MM.1S (cell line): ENCODE measurements at regions not wholly inside any gene's neighbourhood (a gene's known extent, or its start where the extent isn't known, plus 50 kb on each side); places are given as distances from the start of the nearest gene placed in this dataset.

Experiments
- DNase-seq: peaks from one replicate; pipeline ENCODE4 v3.0.0-alpha.2; 2015
- H2AFZ ChIP-seq: fragments of 300-600 bp; sonication (generic); 2 replicates; pipeline ENCODE4 v1.6.0; 2016; ENCODE audit warnings: antibody characterized with exemption, low read length
- H3F3A ChIP-seq: fragments of 300-600 bp; sonication (generic); 2 replicates; pipeline ENCODE4 v1.6.1; 2016; ENCODE audit warnings: mild to moderate bottlenecking, antibody characterized with exemption, low read length, moderate library complexity, mixed read lengths; ENCODE audit not compliant: insufficient read depth
- H3K27ac ChIP-seq: fragments of 300-600 bp; sonication (generic); 2 replicates; pipeline ENCODE4 v1.5.1; 2016; ENCODE audit warnings: mild to moderate bottlenecking, low read length
- H3K27me3 ChIP-seq: fragments of 300-600 bp; sonication (generic); replicated peaks from 2 replicates; pipeline ENCODE4 v1.6.0; 2016; ENCODE audit warnings: low read length; ENCODE audit not compliant: insufficient read depth
- H3K36me3 ChIP-seq: fragments of 300-600 bp; sonication (generic); replicated peaks from 2 replicates; pipeline ENCODE4 v1.6.1; 2016; ENCODE audit warnings: mild to moderate bottlenecking, low read length, mixed read lengths; ENCODE audit not compliant: insufficient read depth
- H3K4me1 ChIP-seq: fragments of 300-600 bp; sonication (generic); 2 replicates; pipeline ENCODE4 v1.6.1; 2016; ENCODE audit warnings: low read length, mixed read lengths
- H3K4me2 ChIP-seq: fragments of 300-600 bp; sonication (generic); 2 replicates; pipeline ENCODE4 v1.6.0; 2016; ENCODE audit warnings: low read depth, low read length
- H3K4me3 ChIP-seq: fragments of 300-600 bp; sonication (generic); 2 replicates; pipeline ENCODE4 v1.5.1; 2016; ENCODE audit warnings: low read length, mixed read lengths
- H3K79me2 ChIP-seq: fragments of 300-600 bp; sonication (generic); 2 replicates; pipeline ENCODE4 v1.6.1; 2016; ENCODE audit warnings: mixed run types, low read length, mixed read lengths
- H3K9ac ChIP-seq: fragments of 300-600 bp; sonication (generic); 2 replicates; pipeline ENCODE4 v1.6.1; 2016; ENCODE audit warnings: low read length, mixed read lengths
- H3K9me2 ChIP-seq: fragments of 300-600 bp; sonication (generic); replicated peaks from 2 replicates; pipeline ENCODE4 v1.6.1; 2016; ENCODE audit warnings: mild to moderate bottlenecking, low read length, mixed read lengths; ENCODE audit not compliant: insufficient read depth
- H3K9me3 ChIP-seq: fragments of 300-600 bp; sonication (generic); replicated peaks from 2 replicates; pipeline ENCODE4 v1.6.1; 2016; ENCODE audit warnings: mild to moderate bottlenecking, low read length, mixed read lengths; ENCODE audit not compliant: insufficient read depth
- H4K20me1 ChIP-seq: fragments of 300-600 bp; sonication (generic); 2 replicates; pipeline ENCODE4 v1.6.1; 2016; ENCODE audit warnings: mild to moderate bottlenecking, low read length, moderate library complexity, mixed read lengths; ENCODE audit not compliant: insufficient read depth
- CTCF ChIP-seq: fragments of 300-600 bp; sonication (generic); IDR thresholded peaks from 2 replicates; pipeline ENCODE4 v1.5.1; 2016; ENCODE audit warnings: antibody characterized with exemption, low read length, mixed read lengths
- EZH2 ChIP-seq: fragments of 300-600 bp; sonication (generic); optimal IDR thresholded peaks from 2 replicates; pipeline ENCODE3; 2017; ENCODE audit warnings: low read depth, mild to moderate bottlenecking, antibody characterized with exemption, low read length, mixed read lengths
- EZH2phosphoT487 ChIP-seq: fragments of 300-600 bp; sonication (generic); IDR thresholded peaks from 2 replicates; pipeline ENCODE4 v1.6.1; 2018; ENCODE audit warnings: antibody characterized with exemption, low read length

GRCh38 chr5:87541676-87542075 lies 128.9 kb upstream of the CCNH start:
- H3K9me2 ChIP-seq = no peaks in the 10 kb centered on the region
- TF ChIP-seq EZH2phosphoT487 = no peak
- no peak for TF ChIP-seq EZH2
- no peak for TF ChIP-seq CTCF
- DNase-seq = no peak
- no peaks in the 10 kb centered on the region for H3K79me2 ChIP-seq
- no peak overlapping the region for H3K27ac ChIP-seq
- H4K20me1 ChIP-seq = no peaks in the 10 kb centered on the region
- H3K9ac ChIP-seq = no peak overlapping the region
- H2AFZ ChIP-seq = no peak overlapping the region
- no peak overlapping the region for H3K4me3 ChIP-seq
- no peak overlapping the region for H3K4me2 ChIP-seq
- H3F3A ChIP-seq = no peaks in the 10 kb centered on the region
- H3K27me3 ChIP-seq = no peaks in the 10 kb centered on the region
- no peaks in the 10 kb centered on the region for H3K9me3 ChIP-seq
- no peaks in the 10 kb centered on the region for H3K4me1 ChIP-seq
- no peaks in the 10 kb centered on the region for H3K36me3 ChIP-seq

GRCh38 chr5:87541033-87541432 lies 128.3 kb upstream of the CCNH start:
- TF ChIP-seq EZH2phosphoT487 (no peak), EZH2 (no peak), CTCF (0 out of 2 replicates have a peak, but pooled peaks have one; percentile 3)
- H3K27ac ChIP-seq = no peak overlapping the region
- H3K9me3 ChIP-seq = no peaks in the 10 kb centered on the region
- no peaks in the 10 kb centered on the region for H3K79me2 ChIP-seq
- peak; percentile 18 for DNase-seq
- H3K4me3 ChIP-seq = no peak overlapping the region
- H2AFZ ChIP-seq = no peak overlapping the region
- no peaks in the 10 kb centered on the region for H3F3A ChIP-seq
- no peak overlapping the region for H3K9ac ChIP-seq
- no peaks in the 10 kb centered on the region for H3K4me1 ChIP-seq
- H3K4me2 ChIP-seq = no peak overlapping the region
- no peaks in the 10 kb centered on the region for H3K9me2 ChIP-seq
- H3K36me3 ChIP-seq = no peaks in the 10 kb centered on the region
- H4K20me1 ChIP-seq = no peaks in the 10 kb centered on the region
- no peaks in the 10 kb centered on the region for H3K27me3 ChIP-seq

- Histone ChIP-seq H3K4me1 (no peaks in the 10 kb centered on the region), H3F3A (no peaks in the 10 kb centered on the region), H3K9me2 (no peaks in the 10 kb centered on the region), H3K9ac (no peak overlapping the region), H3K27ac (no peak overlapping the region), H3K4me3 (no peak overlapping the region), H3K9me3 (no peaks in the 10 kb centered on the region), H3K4me2 (no peak overlapping the region), H3K36me3 (no peaks in the 10 kb centered on the region), H3K27me3 (no peaks in the 10 kb centered on the region), H4K20me1 (no peaks in the 10 kb centered on the region), H2AFZ (no peak overlapping the region), H3K79me2 (no peaks in the 10 kb centered on the region)
- no peak for DNase-seq
- no peak for TF ChIP-seq CTCF
- TF ChIP-seq EZH2phosphoT487 = no peak
- TF ChIP-seq EZH2 = no peak
These were observed 127.1 kb upstream of the CCNH start for GRCh38 chr5:87539839-87540238.
